ENCODE measurements at regions not wholly inside any gene's neighbourhood (a gene's known extent, or its start where the extent isn't known, plus 50 kb on each side); places are given as distances from the start of the nearest gene placed in this dataset.
"Not testable (repeated sequence)": the region's sequence is repeated elsewhere in the genome, so short reads cannot be mapped to it uniquely, and the experiment has no call there.

GRCh38 chr20:11153819-11154218 is 480.0 kb upstream of the JAG1 start:
- FAIRE-seq, result no peak

GRCh38 chr20:11155156-11155756 is 481.5 kb upstream of the JAG1 start:
- FAIRE-seq, result no peak

GRCh38 chr20:11156922-11157321 is 483.1 kb upstream of the JAG1 start:
- FAIRE-seq, result no peak

- FAIRE-seq, result no peak
Observed at GRCh38 chr20:11158146-11158545, 484.3 kb upstream of the JAG1 start.

GRCh38 chr20:11158589-11158988 is 484.8 kb upstream of the JAG1 start:
- FAIRE-seq, result no peak

- FAIRE-seq, result no peak
Observed at GRCh38 chr20:11159728-11160127, 485.9 kb upstream of the JAG1 start.

- no peak for FAIRE-seq
Observed at GRCh38 chr20:11162026-11162775, 488.4 kb upstream of the JAG1 start.

- no peak for FAIRE-seq
Observed at GRCh38 chr20:11165789-11166188, 492.0 kb upstream of the JAG1 start.

- no peak for FAIRE-seq
Observed at GRCh38 chr20:11166712-11167111, 492.9 kb upstream of the JAG1 start.

- FAIRE-seq, result no peak
Observed at GRCh38 chr20:11168026-11168425, 494.2 kb upstream of the JAG1 start.

- no peak for FAIRE-seq
Observed at GRCh38 chr20:11170025-11170424, 496.2 kb upstream of the JAG1 start.

- FAIRE-seq, result no peak
Observed at GRCh38 chr20:11170565-11170964, 496.8 kb upstream of the JAG1 start.

- no peak for FAIRE-seq
Observed at GRCh38 chr20:11172881-11173280, 499.1 kb upstream of the JAG1 start.

- no peak for FAIRE-seq
Observed at GRCh38 chr20:11173916-11174315, 500.1 kb upstream of the JAG1 start.

- FAIRE-seq, result no peak
Observed at GRCh38 chr20:11174861-11175260, 501.1 kb upstream of the JAG1 start.

GRCh38 chr20:11176431-11176830 is 502.6 kb upstream of the JAG1 start:
- no peak for FAIRE-seq

GRCh38 chr20:11178946-11179654 is 505.3 kb upstream of the JAG1 start:
- FAIRE-seq, result no peak

- no peak for FAIRE-seq
Observed at GRCh38 chr20:11180186-11180585, 506.4 kb upstream of the JAG1 start.

- not testable (repeated sequence) for FAIRE-seq
Observed at GRCh38 chr20:11181129-11181528, 507.3 kb upstream of the JAG1 start.

GRCh38 chr20:11181966-11182365 is 508.2 kb upstream of the JAG1 start:
- no peak for FAIRE-seq

GRCh38 chr20:11182720-11183119 is 508.9 kb upstream of the JAG1 start:
- no peak for FAIRE-seq

- FAIRE-seq, result no peak
Observed at GRCh38 chr20:11186301-11187008, 512.7 kb upstream of the JAG1 start.

GRCh38 chr20:11188843-11189603 is 515.2 kb upstream of the JAG1 start:
- no peak for FAIRE-seq
